Stimulated activated CD8-positive, alpha-beta memory T cell treated with anti-CD3 and anti-CD28 coated beads, Interleukin-12 subunit alpha, Interleukin-12 subunit beta, amount 100 ng/mL, for 1 hour (primary cell): ENCODE measurements at regions not wholly inside any gene's neighbourhood (a gene's known extent, or its start where the extent isn't known, plus 50 kb on each side); places are given as distances from the start of the nearest gene placed in this dataset.

Source experiments
- DNase-seq: peaks from one replicate; pipeline ENCODE4 v3.0.0-alpha.2; 2020; ENCODE audit warnings: low read depth

GRCh38 chr13:22311734-22312404 lies 641.0 kb downstream of the FGF9 start:
- DNase-seq, result no peak

DNA sequence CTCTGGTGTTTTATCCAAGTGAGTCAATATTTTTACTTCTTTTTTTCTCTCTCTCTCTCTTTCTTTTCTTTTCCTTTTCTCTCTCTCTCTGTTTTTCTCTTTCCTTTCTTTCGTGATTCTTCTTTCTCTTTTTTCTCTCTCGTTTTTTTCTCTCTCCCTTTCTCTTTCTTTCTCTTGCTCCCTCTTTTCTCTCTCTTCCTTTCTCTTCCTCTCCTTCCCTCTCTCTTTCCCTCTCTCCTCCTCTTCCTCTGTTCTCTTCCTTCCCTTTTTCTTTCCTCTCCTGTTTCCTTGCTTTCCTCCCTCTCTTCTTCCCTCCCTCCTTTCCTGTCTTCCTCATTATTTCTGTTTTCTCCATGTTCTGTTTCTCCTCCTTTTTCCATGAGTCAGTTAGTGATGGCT lies 641.5 kb downstream of the FGF9 start:
- DNase-seq, result no peak

- DNase-seq, result no peak
Observed at GRCh38 chr13:22316494-22317025, 645.7 kb downstream of the FGF9 start.

DNA sequence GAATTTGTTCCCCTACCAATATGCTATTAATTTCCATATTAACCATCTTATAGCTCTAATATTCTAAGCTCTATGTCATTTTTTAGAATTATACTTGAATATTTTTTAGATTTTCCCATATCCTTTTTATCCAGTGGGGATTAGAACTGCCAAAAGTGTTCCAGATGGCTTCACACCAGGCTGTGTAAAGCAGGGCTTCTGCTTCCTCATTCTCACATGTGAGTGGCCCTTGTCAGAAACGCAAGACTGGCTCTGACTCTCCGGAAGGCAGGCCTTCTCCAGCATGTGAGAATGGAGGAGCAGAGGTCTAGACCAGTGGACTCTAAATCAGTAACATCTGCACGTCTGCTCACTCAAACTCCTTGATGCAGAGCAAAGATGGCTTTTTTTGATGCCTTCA lies 650.1 kb downstream of the FGF9 start:
- no peak for DNase-seq

DNA sequence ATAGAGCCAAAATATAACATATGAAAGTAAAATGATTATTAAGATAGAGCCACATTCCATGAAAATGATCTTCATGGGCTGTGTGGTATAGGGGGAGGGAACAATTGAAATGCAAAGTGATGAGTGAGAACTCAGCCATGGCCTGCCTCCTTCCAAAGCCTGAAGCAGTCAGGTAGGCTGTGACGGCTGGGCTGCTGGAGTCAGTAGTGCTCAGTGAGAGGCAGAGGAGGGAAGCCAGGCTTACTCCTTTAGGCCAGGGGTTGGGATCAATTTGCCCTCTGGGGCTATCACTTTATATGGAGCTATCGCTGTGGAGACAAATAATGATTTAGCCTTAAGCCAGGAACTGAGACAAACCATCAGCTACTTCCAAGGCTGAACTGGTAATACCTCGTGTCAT lies 654.9 kb downstream of the FGF9 start:
- DNase-seq, result no peak

- DNase-seq, result no peak
Observed at GRCh38 chr13:22332416-22332815, 661.5 kb downstream of the FGF9 start.

- no peak for DNase-seq
Observed at GRCh38 chr13:22336460-22336859, 665.6 kb downstream of the FGF9 start.

DNA sequence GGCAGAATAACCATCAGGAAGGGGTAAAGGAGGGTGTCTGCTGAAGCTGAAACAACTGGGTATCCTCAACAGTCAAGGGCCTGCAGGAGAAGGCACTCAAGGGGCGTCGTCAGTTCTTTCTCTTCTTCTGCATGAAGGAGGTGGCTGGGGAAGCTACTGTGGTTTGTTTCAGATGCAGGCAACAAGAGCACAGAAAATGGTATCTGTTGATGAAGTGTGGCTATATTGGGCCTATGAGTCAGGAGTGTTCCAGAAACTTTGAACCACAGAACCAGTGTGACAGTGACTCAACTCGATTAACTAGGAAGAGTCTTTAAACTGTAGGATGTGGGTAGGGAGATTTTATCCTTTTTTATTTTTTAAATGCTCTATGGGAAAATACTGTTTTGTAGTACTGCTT lies 686.3 kb downstream of the FGF9 start:
- no peak for DNase-seq

GRCh38 chr13:22369090-22369489 lies 698.2 kb downstream of the FGF9 start:
- no peak for DNase-seq

GRCh38 chr13:22369840-22370239 lies 699.0 kb downstream of the FGF9 start:
- DNase-seq, result no peak

GRCh38 chr13:22372261-22372660 lies 701.4 kb downstream of the FGF9 start:
- DNase-seq, result no peak

GRCh38 chr13:22375151-22375550 lies 704.3 kb downstream of the FGF9 start:
- DNase-seq, result no peak

GRCh38 chr13:22387899-22388298 lies 717.0 kb downstream of the FGF9 start:
- no peak for DNase-seq

GRCh38 chr13:22399801-22400420 lies 729.0 kb downstream of the FGF9 start:
- DNase-seq, result no peak

DNA sequence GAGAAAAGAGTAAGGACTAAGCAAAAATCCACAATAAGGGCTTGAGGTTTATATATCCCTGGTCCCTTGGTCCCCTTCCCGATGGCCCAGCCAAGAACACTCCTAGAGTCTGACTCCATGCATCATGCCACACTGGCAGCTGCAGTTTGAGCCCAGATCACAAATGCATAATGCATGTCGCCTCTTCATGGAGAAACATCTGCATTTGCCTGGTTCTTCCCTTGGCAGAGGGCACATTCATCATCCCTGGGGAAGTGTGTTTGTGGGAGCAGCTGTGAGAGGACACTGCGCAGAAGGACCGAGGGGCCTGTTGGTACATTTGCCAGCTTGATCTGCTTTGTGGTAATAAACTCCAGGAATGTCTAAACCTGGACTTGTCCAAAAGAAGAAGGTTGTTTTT lies 731.8 kb downstream of the FGF9 start:
- DNase-seq, result no peak

DNA sequence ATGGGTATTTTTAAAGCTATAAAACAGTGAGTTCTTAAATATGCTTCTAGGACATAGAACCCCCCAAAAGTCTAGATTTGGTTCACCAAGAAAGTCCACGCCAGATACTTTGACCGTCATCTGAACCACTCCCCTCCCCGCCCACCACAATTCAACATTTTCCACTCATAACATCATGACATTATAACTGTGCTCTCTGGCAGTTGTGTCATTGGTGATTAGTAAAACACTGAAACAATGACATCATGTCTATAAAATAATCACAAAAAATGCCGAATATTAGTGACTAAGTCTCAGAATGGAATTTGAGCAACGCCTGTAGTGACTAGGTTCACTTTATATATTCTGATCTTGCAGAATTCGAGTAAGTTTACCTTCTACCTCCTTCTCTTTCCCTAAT lies 732.3 kb downstream of the FGF9 start:
- no peak for DNase-seq

DNA sequence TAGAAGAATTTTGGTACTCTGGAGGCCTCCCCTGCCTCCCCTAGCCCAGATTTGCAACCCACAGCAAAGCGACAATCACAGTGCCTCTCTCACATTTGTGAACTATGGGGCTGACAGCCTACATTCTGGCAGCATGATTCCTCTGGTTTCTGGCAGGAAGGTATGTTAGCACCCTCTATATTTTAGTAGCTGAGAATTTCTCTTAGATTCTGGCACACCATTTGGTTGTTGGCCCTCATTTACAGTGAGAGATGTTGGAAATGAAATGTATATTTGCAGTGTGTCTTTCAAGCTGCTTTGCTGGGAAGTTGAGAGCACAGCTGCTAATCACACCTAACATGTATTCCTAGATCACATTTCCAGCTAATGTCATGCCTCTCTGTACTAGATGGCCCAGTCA lies 735.0 kb downstream of the FGF9 start:
- DNase-seq, result no peak

DNA sequence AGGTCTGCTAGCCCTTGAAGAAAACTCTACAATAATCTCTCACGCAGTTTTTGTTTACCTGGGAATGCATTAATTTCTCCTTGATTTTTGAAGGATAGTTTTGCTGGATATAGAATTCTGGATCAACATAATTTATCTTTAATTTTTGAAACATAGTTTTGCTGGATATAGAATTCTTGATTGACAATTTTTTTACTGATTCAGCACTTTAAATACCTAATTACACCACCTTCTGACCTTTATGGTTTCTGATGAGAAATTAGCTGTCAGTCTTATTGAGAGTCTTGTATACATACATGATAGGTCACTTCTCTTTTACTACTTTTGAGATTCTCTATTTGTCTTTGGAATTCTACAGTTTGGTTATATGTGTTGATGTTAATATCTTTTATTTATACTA lies 741.6 kb downstream of the FGF9 start:
- DNase-seq, result no peak

- no peak for DNase-seq
Observed at GRCh38 chr13:22422023-22422422, 751.1 kb downstream of the FGF9 start.

- no peak for DNase-seq
Observed at GRCh38 chr13:22422712-22423111, 751.8 kb downstream of the FGF9 start.

DNA sequence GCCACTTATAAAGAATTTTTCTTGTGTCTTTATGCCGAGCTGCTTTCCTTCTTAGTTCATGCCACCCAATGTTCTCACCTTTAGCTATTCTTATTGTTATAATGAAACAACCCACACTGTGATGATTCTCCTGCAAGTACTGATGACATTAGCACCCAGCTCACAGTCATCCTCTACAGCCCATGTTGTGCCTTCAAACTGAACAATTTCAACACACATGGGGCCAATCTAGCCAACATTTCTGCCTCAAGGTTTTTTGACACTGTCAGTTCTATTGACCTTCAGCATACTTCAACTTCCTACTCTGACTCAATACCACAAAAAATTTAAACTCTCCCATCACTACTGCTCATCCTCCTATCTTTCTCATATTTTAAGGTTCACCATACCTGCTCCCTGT lies 752.4 kb downstream of the FGF9 start:
- DNase-seq, result no peak

GRCh38 chr13:22425087-22425486 lies 754.2 kb downstream of the FGF9 start:
- no peak for DNase-seq

DNA sequence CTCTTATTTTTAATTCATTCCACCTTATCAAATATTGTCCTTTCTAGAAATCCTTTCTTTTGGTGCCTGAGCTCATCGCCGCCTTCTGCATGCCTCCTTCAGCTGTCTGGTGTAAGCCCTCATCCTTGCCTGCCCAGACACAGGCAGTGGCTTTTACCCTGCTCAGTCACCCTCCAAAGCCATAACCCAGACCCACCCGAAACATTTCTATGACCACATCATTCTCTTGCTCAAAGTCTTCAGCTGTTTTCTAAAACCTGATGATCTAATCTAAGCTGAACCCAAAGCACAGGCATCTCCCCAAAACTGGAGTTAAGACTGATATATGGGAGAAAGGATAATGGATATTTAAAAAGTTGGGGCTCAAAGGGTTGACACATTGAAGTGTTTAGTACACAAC lies 753.7 kb upstream of the SGCG start:
- DNase-seq, result no peak

DNA sequence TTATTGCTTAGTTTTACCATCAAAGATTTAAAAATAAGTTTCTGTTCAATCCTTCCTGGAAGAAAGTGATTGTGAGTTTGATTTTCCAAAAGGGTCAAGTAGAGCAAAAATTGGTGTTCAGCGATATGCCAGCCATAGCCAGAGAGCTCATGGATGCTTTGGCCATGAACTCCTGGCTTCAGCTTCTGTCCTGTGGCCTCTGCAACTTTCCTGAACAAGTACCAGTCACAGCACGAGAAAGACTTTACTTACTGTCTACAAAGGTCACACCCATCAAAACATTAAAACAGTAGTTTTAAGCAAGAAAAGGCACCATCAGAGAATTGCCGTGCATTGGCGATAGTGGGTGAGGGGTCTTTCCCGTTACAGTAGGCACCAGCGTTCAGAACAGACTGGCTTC lies 753.0 kb upstream of the SGCG start:
- DNase-seq, result no peak
